ENCODE measurements at regions not wholly inside any gene's neighbourhood (a gene's known extent, or its start where the extent isn't known, plus 50 kb on each side); places are given as distances from the start of the nearest gene placed in this dataset.

DNA sequence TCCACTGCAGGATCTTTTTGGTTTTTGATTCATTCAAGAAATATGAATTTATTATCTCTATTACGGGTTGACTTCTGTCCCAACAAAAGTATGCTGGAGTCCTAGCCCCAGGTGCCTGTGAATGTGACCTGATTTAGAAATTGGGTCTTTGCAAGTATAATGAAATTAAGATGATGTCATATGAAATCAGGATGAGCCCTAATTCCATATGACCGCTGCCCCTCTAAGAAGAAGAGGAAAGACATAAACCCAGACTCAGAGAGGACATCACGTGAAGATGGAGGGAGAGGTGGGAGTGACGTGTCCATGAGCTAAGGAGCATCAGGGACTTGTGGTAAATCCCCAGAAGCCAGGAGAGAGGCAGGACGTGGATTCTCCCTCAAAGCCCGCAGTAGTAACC lies 287.1 kb downstream of the LPIN1 start:
- TF ChIP-seq CTCF (conservative IDR thresholded peaks at IDR 0.05) (no peak), EZH2 (IDR thresholded peaks at IDR 0.05; ENCODE audit: low read depth) (no peak)
